K562 (cell line): ENCODE measurements at regions not wholly inside any gene's neighbourhood (a gene's known extent, or its start where the extent isn't known, plus 50 kb on each side); places are given as distances from the start of the nearest gene placed in this dataset.

Experiments
- ATAC-seq: fragments of 200-7000 bp; cut with Tn5 transposase; 3 replicates; pipeline ENCODE4 v1.9.1; 2020; ENCODE audit warnings: moderate library complexity
- BruUV-seq: library from RNA; stranded (reverse); fragments of 400-500 nt; replicated peaks from 2 replicates; lab custom pipeline; 2021; lab: Mats Ljungman, UMichigan
- CTCF ChIA-PET: fragments of 300-600 bp; formaldehyde crosslinking; extraction: SDS; loops from one replicate; lab custom pipeline; 2021; ENCODE audit warnings: low intra/inter-chr PET ratio; lab: Yijun Ruan, JAX
- POLR2A ChIA-PET: fragments of 300-600, 350-650 bp; sonication (Branson Sonifier 250); formaldehyde crosslinking; extraction: SDS; loops from one replicate; lab custom pipeline; 2021; ENCODE audit warnings: antibody characterized with exemption, inconsistent platforms; lab: Yijun Ruan, JAX
- DNase-seq, 4 experiments: peaks; one replicate each; pipeline versions ENCODE4 v3.0.0 to v3.0.0-alpha.2; 2011 to 2018; ENCODE audit warnings: low spot score in 3 of 4, mixed read lengths in 3 of 4; ENCODE audit errors: extremely low read depth in 1 of 4
- FAIRE-seq: peaks from 2 replicates; lab custom pipeline; 2011; peaks lifted over from hg19 to GRCh38; lab: Jason Lieb, UNC
- H2AFZ ChIP-seq: 2 replicates; pipeline ENCODE4 v1.6.0; 2011; ENCODE audit warnings: low read depth, low read length, control low read depth, inconsistent platforms
- H3K27ac ChIP-seq: fragments of 200-600 bp; 3 replicates; pipeline ENCODE4 v1.8.0; 2011; ENCODE audit warnings: low read depth, mild to moderate bottlenecking, control low read depth, inconsistent platforms, low read length, moderate library complexity, mixed read lengths; ENCODE audit errors: extremely low read depth
- H3K27me3 ChIP-seq, 2 experiments: fragments of 300-600 bp in 1 of 2; 2 replicates in 1 of 2; 3 replicates in 1 of 2; pipeline versions ENCODE4 v1.6.0 to v1.8.0; 2011; ENCODE audit warnings: inconsistent platforms in 2 of 2, low read length in 2 of 2, mild to moderate bottlenecking in 1 of 2, mixed read lengths in 1 of 2, moderate library complexity in 1 of 2; ENCODE audit not compliant: control insufficient read depth in 2 of 2, insufficient read depth in 2 of 2
- H3K36me3 ChIP-seq: fragments of 300-600 bp; 3 replicates; pipeline ENCODE4 v1.8.0; 2011; ENCODE audit warnings: mild to moderate bottlenecking, low read length, inconsistent platforms; ENCODE audit not compliant: control insufficient read depth, insufficient read depth
- H3K4me1 ChIP-seq, 2 experiments: fragments of 200-600 bp in 1 of 2; replicated peaks in 1 of 2; 2 replicates in 1 of 2; 3 replicates in 1 of 2; pipeline versions ENCODE4 v1.5.1 to v1.8.0; 2011; ENCODE audit warnings: inconsistent platforms in 2 of 2, low read length in 2 of 2, mild to moderate bottlenecking in 1 of 2, mixed read lengths in 1 of 2, moderate library complexity in 1 of 2; ENCODE audit not compliant: control insufficient read depth in 2 of 2, insufficient read depth in 2 of 2
- H3K4me2 ChIP-seq: 2 replicates; pipeline ENCODE4 v1.6.1; 2011; ENCODE audit warnings: low read length, control low read depth, inconsistent platforms, mixed read lengths; ENCODE audit not compliant: insufficient read depth
- H3K4me3 ChIP-seq: fragments of 200-600 bp; sonication (generic), shearing (Covaris generic); 2 replicates; pipeline ENCODE4 v1.5.1; 2016; ENCODE audit warnings: control low read depth, inconsistent platforms
- H3K79me2 ChIP-seq: fragments of 200-600 bp; 3 replicates; pipeline ENCODE4 v1.8.0; 2011; ENCODE audit warnings: low read length, inconsistent platforms; ENCODE audit not compliant: control insufficient read depth, insufficient read depth
- H3K9ac ChIP-seq, 2 experiments: 2 replicates each; pipeline versions ENCODE4 v1.6.0 to v1.6.1; 2011; ENCODE audit warnings: low read depth in 2 of 2, low read length in 2 of 2, control low read depth in 1 of 2, inconsistent platforms in 1 of 2, mild to moderate bottlenecking in 1 of 2, mixed read lengths in 1 of 2; ENCODE audit not compliant: insufficient read depth in 1 of 2
- H3K9me1 ChIP-seq: one replicate; pipeline ENCODE4 v1.6.0; 2011; ENCODE audit warnings: inconsistent platforms, mild to moderate bottlenecking, low read length, moderate library complexity; ENCODE audit not compliant: control insufficient read depth, insufficient read depth
- H3K9me3 ChIP-seq: replicated peaks from 2 replicates; pipeline ENCODE4 v1.5.1; 2011; ENCODE audit warnings: low read depth, low read length, inconsistent platforms; ENCODE audit not compliant: control insufficient read depth, insufficient read depth
- H4K20me1 ChIP-seq: replicated peaks from 2 replicates; pipeline ENCODE4 v1.6.1; 2011; ENCODE audit warnings: low read length, inconsistent platforms, mixed read lengths; ENCODE audit not compliant: control insufficient read depth, insufficient read depth
- BCL6 ChIP-seq: fragments of 250-450 bp; sonication (Bioruptor Pico); IDR thresholded peaks from 2 replicates; pipeline ENCODE4 v1.4.0; 2020
- BRCA1 ChIP-seq, 2 experiments: fragments of 450-650 bp in 1 of 2; sonication (generic) in 1 of 2; formaldehyde crosslinking in 1 of 2; IDR thresholded peaks; 2 replicates each; pipeline versions ENCODE4 v1.5.0 to v1.6.1; 2017 to 2020; ENCODE audit warnings: mild to moderate bottlenecking in 1 of 2, missing genetic modification reagents in 1 of 2
- ELF1 ChIP-seq: fragments of 200-800 bp; sonication (Bioruptor generic); IDR thresholded peaks from 2 replicates; pipeline ENCODE4 v1.6.1; 2016; ENCODE audit warnings: missing genetic modification characterization, missing compliant biosample characterization
- MXI1 ChIP-seq: IDR thresholded peaks from 2 replicates; pipeline ENCODE4 v1.6.1; 2011; ENCODE audit warnings: low read depth, mild to moderate bottlenecking, improper control_type of control experiment, low read length
- PRPF4 ChIP-seq: fragments of 200-400 bp; formaldehyde crosslinking; IDR thresholded peaks from one replicate; pipeline ENCODE4 v1.6.1; 2017; ENCODE audit warnings: low read length, low read depth, mild to moderate bottlenecking; ENCODE audit not compliant: insufficient read depth, poor library complexity, severe bottlenecking
- TOE1 ChIP-seq, 2 experiments: fragments of 450-650 bp in 1 of 2; sonication (generic) in 1 of 2; formaldehyde crosslinking in 1 of 2; IDR thresholded peaks; 2 replicates each; pipeline versions ENCODE4 v1.7.1 to v1.8.0; 2016 to 2022; ENCODE audit warnings: borderline replicate concordance in 2 of 2, mild to moderate bottlenecking in 2 of 2, antibody characterized with exemption in 1 of 2, inconsistent platforms in 1 of 2, low read depth in 1 of 2, missing genetic modification reagents in 1 of 2, moderate library complexity in 1 of 2
- ZBTB1 ChIP-seq: sonication (generic); formaldehyde crosslinking; IDR thresholded peaks from 2 replicates; pipeline ENCODE4 v1.8.1; 2023; ENCODE audit warnings: missing genetic modification reagents, low read depth, mild to moderate bottlenecking, borderline replicate concordance
- ZFX ChIP-seq: sonication (generic); formaldehyde crosslinking; IDR thresholded peaks from 2 replicates; pipeline ENCODE4 v1.8.0; 2022; ENCODE audit warnings: mild to moderate bottlenecking, missing genetic modification reagents, moderate library complexity
- WGBS: fragments of 100-300 bp; shearing (Covaris generic); methylation state at CpG from one replicate; pipeline ENCODE4 v1.1.6; 2016; ENCODE audit warnings: low coverage, mixed read lengths; ENCODE audit not compliant: insufficient coverage; ENCODE audit errors: missing lambda C conversion rate; 5-methylcytosine and 5-hydroxymethylcytosine counted together
- in situ Hi-C: fragments of 300-500 bp; cut with MboI; formaldehyde crosslinking; loops from 4 replicates; pipeline ENCODE4 v1.15.0; 2018; ENCODE audit warnings: inconsistent platforms, mixed read lengths
- intact Hi-C: fragments of 100-400 bp; cut with micrococcal nuclease; formaldehyde crosslinking; loops from 2 replicates; pipeline ENCODE4 v1.14.2; 2022

- TF ChIP-seq ZBTB1 (CRISPR knock-in tag) (no peak), TOE1 (IDR thresholded peaks at IDR 0.05; ENCODE audit: borderline replicate concordance) (no peak), TOE1 (CRISPR knock-in tag; IDR thresholded peaks at IDR 0.05; ENCODE audit: borderline replicate concordance, low read depth) (no peak), ELF1 (tag) (no peak), BCL6 (CRISPR knock-in tag) (no peak), MXI1 (no peak), BRCA1 (IDR thresholded peaks at IDR 0.05) (no peak), BRCA1 (CRISPR knock-in tag; IDR thresholded peaks at IDR 0.05) (no peak), ZFX (CRISPR knock-in tag) (no peak), PRPF4 (no peak)
- TF ChIP-seq, all 486 proteins: peak for 0
Observed at GRCh38 chr16:73923951-73924350, 372.7 kb upstream of the PSMD7 start (continued).

- Histone ChIP-seq H3K4me1 (no peaks in the 10 kb centered on the region), H3K9ac (no peak overlapping the region), H3K9me1 (no peaks in the 10 kb centered on the region), H3K4me3 (no peak overlapping the region), H3K9me3 (no peaks in the 10 kb centered on the region), H3K4me2 (no peak overlapping the region), H4K20me1 (no peaks in the 10 kb centered on the region), H2AFZ (no peak overlapping the region), H3K27ac (no peak overlapping the region), H3K79me2 (no peaks in the 10 kb centered on the region), H3K27me3 (no peaks in the 10 kb centered on the region; a peak in 1 of 5 replicates)
- intact Hi-C loops = no loop called here
- in situ Hi-C loops = no loop called here
- ATAC-seq = no peak
- 0% methylated on average over 3 of the region's 3 CpGs for WGBS
- ChIA-PET CTCF (no interaction called here), POLR2A (no interaction called here)
- no peak for TF ChIP-seq ELF1 (tag)
- TF ChIP-seq, all 486 proteins: peak for 0
- FAIRE-seq = no peak
- no peak for DNase-seq
- H3K36me3 ChIP-seq = no peaks in the 10 kb centered on the region
- BruUV-seq = no TSS peak
Observed at GRCh38 chr16:73921295-73921694, 375.3 kb upstream of the PSMD7 start.
